ENCODE measurements at regions not wholly inside any gene's neighbourhood (a gene's known extent, or its start where the extent isn't known, plus 50 kb on each side); places are given as distances from the start of the nearest gene placed in this dataset.

DNA sequence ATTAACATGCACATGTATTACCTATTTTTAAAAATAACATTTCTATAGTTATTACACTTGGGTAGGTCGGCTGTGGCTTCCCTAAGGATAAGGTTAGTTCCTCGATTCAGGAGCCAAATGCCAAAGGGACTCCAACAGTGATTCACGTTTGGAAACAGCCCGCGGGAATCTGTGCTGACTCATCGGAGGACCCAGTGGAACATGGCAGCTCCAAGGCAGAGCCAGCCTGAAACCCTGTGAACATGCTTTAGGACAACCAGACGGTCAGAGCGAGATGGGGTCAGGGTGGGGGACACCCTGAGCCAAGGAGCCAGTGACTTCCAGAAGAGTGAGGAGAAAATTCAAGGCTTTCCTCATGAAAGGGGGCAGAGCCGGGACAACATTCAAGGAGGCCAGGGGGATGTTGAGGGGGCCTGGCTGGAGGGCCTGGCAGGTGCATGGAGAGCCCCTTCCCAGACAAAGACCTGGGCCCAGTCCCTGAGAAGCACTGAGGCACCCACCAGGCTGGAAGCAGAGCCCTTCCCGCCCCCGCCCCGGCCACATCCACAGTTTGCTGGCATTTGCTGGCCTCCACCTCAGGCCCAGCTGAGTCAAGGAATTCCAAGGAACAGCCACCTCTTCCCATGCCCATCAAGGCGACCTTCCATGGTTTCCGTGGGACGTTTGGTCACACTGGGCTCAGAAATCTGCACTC lies 133.2 kb downstream of the SNX5 start:
- ChIA-PET POLR2A (no interaction called here), CTCF (interaction anchor here (0.7 kb wide), 1 partner anchor 147 kb away, joined by 3 read pairs; no protein-coding TSS in a partner anchor)
- Histone ChIP-seq H3K36me3 (ENCODE audit: control insufficient read depth in 2 of 2, insufficient read depth in 1 of 2, low read length in 2 of 2) (no peaks in the 10 kb centered on the region), H3K4me1 (ENCODE audit: control insufficient read depth, insufficient read depth, low read length) (no peaks in the 10 kb centered on the region), H3K27ac (ENCODE audit: extremely low read depth, low read depth, low read length) (no peak overlapping the region), H3K4me3 (ENCODE audit: low read depth, low read length) (no peak overlapping the region), H3K9me3 (ENCODE audit: control insufficient read depth, insufficient read depth, low read depth, low read length) (no peaks in the 10 kb centered on the region)
- TF ChIP-seq ZNF660 (tag by site-specific recombination; IDR thresholded peaks at IDR 0.05) (no peak), ZNF112 (tag by site-specific recombination; IDR thresholded peaks at IDR 0.05) (no peak), ZNF248 (tag by site-specific recombination; IDR thresholded peaks at IDR 0.05) (no peak), GLI4 (tag by site-specific recombination; IDR thresholded peaks at IDR 0.05) (no peak)
- TF ChIP-seq, protein P1, sequence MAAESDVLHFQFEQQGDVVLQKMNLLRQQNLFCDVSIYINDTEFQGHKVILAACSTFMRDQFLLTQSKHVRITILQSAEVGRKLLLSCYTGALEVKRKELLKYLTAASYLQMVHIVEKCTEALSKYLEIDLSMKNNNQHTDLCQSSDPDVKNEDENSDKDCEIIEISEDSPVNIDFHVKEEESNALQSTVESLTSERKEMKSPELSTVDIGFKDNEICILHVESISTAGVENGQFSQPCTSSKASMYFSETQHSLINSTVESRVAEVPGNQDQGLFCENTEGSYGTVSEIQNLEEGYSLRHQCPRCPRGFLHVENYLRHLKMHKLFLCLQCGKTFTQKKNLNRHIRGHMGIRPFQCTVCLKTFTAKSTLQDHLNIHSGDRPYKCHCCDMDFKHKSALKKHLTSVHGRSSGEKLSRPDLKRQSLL (tag by site-specific recombination; IDR thresholded peaks at IDR 0.05): no peak
- TF ChIP-seq, protein P2, sequence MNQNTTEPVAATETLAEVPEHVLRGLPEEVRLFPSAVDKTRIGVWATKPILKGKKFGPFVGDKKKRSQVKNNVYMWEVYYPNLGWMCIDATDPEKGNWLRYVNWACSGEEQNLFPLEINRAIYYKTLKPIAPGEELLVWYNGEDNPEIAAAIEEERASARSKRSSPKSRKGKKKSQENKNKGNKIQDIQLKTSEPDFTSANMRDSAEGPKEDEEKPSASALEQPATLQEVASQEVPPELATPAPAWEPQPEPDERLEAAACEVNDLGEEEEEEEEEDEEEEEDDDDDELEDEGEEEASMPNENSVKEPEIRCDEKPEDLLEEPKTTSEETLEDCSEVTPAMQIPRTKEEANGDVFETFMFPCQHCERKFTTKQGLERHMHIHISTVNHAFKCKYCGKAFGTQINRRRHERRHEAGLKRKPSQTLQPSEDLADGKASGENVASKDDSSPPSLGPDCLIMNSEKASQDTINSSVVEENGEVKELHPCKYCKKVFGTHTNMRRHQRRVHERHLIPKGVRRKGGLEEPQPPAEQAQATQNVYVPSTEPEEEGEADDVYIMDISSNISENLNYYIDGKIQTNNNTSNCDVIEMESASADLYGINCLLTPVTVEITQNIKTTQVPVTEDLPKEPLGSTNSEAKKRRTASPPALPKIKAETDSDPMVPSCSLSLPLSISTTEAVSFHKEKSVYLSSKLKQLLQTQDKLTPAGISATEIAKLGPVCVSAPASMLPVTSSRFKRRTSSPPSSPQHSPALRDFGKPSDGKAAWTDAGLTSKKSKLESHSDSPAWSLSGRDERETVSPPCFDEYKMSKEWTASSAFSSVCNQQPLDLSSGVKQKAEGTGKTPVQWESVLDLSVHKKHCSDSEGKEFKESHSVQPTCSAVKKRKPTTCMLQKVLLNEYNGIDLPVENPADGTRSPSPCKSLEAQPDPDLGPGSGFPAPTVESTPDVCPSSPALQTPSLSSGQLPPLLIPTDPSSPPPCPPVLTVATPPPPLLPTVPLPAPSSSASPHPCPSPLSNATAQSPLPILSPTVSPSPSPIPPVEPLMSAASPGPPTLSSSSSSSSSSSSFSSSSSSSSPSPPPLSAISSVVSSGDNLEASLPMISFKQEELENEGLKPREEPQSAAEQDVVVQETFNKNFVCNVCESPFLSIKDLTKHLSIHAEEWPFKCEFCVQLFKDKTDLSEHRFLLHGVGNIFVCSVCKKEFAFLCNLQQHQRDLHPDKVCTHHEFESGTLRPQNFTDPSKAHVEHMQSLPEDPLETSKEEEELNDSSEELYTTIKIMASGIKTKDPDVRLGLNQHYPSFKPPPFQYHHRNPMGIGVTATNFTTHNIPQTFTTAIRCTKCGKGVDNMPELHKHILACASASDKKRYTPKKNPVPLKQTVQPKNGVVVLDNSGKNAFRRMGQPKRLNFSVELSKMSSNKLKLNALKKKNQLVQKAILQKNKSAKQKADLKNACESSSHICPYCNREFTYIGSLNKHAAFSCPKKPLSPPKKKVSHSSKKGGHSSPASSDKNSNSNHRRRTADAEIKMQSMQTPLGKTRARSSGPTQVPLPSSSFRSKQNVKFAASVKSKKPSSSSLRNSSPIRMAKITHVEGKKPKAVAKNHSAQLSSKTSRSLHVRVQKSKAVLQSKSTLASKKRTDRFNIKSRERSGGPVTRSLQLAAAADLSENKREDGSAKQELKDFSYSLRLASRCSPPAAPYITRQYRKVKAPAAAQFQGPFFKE (tag by site-specific recombination; IDR thresholded peaks at IDR 0.05; ENCODE audit: borderline replicate concordance): no peak
- TF ChIP-seq, protein P3, sequence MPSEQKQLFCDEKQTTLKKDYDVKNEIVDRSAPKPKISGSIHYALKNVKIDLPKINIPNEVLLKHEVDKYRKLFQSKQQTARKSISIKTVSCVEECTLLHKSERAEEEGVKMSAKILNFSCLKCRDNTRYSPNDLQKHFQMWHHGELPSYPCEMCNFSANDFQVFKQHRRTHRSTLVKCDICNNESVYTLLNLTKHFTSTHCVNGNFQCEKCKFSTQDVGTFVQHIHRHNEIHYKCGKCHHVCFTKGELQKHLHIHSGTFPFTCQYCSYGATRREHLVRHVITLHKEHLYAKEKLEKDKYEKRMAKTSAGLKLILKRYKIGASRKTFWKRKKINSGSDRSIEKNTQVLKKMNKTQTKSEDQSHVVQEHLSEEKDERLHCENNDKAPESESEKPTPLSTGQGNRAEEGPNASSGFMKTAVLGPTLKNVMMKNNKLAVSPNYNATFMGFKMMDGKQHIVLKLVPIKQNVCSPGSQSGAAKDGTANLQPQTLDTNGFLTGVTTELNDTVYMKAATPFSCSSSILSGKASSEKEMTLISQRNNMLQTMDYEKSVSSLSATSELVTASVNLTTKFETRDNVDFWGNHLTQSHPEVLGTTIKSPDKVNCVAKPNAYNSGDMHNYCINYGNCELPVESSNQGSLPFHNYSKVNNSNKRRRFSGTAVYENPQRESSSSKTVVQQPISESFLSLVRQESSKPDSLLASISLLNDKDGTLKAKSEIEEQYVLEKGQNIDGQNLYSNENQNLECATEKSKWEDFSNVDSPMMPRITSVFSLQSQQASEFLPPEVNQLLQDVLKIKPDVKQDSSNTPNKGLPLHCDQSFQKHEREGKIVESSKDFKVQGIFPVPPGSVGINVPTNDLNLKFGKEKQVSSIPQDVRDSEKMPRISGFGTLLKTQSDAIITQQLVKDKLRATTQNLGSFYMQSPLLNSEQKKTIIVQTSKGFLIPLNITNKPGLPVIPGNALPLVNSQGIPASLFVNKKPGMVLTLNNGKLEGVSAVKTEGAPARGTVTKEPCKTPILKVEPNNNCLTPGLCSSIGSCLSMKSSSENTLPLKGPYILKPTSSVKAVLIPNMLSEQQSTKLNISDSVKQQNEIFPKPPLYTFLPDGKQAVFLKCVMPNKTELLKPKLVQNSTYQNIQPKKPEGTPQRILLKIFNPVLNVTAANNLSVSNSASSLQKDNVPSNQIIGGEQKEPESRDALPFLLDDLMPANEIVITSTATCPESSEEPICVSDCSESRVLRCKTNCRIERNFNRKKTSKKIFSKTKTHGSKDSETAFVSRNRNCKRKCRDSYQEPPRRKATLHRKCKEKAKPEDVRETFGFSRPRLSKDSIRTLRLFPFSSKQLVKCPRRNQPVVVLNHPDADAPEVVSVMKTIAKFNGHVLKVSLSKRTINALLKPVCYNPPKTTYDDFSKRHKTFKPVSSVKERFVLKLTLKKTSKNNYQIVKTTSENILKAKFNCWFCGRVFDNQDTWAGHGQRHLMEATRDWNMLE (tag by site-specific recombination; conservative IDR thresholded peaks at IDR 0.05; ENCODE audit: low read depth): no peak

DNA sequence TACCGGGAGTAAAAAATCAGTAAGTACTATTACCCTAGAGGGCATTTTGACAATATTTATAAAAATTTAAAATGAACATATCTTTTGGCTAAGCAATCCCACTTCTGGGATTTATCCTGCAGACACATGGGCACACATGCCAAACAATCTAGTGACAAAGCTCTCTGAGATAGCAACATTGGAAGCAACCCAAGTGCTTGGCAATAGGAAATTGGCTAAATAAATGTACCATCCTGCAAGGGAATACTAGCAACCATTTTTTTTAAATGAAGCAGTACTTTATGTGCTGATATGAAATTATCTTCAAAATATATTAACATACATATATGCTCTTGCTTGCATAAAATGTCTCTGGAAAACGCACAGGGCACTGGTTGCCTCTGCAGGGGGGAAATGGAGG lies 133.8 kb downstream of the SNX5 start:
- Histone ChIP-seq H3K27ac (ENCODE audit: extremely low read depth, low read depth, low read length) (no peak overlapping the region), H3K36me3 (ENCODE audit: control insufficient read depth in 2 of 2, insufficient read depth in 1 of 2, low read length in 2 of 2) (no peaks in the 10 kb centered on the region), H3K9me3 (ENCODE audit: control insufficient read depth, insufficient read depth, low read depth, low read length) (no peaks in the 10 kb centered on the region), H3K4me1 (ENCODE audit: control insufficient read depth, insufficient read depth, low read length) (no peaks in the 10 kb centered on the region), H3K4me3 (ENCODE audit: low read depth, low read length) (no peak overlapping the region)
- TF ChIP-seq ZNF266 (tag by site-specific recombination; IDR thresholded peaks at IDR 0.05; ENCODE audit: low read depth) (no peak), ZNF600 (tag by site-specific recombination; IDR thresholded peaks at IDR 0.05) (no peak), RBAK (tag by site-specific recombination; IDR thresholded peaks at IDR 0.05) (no peak), ZSCAN23 (tag by site-specific recombination; IDR thresholded peaks at IDR 0.05) (no peak), ZNF776 (tag by site-specific recombination; IDR thresholded peaks at IDR 0.05; ENCODE audit: borderline replicate concordance) (no peak)
- TF ChIP-seq, protein P4, sequence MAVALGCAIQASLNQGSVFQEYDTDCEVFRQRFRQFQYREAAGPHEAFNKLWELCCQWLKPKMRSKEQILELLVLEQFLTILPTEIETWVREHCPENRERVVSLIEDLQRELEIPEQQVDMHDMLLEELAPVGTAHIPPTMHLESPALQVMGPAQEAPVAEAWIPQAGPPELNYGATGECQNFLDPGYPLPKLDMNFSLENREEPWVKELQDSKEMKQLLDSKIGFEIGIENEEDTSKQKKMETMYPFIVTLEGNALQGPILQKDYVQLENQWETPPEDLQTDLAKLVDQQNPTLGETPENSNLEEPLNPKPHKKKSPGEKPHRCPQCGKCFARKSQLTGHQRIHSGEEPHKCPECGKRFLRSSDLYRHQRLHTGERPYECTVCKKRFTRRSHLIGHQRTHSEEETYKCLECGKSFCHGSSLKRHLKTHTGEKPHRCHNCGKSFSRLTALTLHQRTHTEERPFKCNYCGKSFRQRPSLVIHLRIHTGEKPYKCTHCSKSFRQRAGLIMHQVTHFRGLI (tag by site-specific recombination; IDR thresholded peaks at IDR 0.05): no peak
- TF ChIP-seq, protein P5, sequence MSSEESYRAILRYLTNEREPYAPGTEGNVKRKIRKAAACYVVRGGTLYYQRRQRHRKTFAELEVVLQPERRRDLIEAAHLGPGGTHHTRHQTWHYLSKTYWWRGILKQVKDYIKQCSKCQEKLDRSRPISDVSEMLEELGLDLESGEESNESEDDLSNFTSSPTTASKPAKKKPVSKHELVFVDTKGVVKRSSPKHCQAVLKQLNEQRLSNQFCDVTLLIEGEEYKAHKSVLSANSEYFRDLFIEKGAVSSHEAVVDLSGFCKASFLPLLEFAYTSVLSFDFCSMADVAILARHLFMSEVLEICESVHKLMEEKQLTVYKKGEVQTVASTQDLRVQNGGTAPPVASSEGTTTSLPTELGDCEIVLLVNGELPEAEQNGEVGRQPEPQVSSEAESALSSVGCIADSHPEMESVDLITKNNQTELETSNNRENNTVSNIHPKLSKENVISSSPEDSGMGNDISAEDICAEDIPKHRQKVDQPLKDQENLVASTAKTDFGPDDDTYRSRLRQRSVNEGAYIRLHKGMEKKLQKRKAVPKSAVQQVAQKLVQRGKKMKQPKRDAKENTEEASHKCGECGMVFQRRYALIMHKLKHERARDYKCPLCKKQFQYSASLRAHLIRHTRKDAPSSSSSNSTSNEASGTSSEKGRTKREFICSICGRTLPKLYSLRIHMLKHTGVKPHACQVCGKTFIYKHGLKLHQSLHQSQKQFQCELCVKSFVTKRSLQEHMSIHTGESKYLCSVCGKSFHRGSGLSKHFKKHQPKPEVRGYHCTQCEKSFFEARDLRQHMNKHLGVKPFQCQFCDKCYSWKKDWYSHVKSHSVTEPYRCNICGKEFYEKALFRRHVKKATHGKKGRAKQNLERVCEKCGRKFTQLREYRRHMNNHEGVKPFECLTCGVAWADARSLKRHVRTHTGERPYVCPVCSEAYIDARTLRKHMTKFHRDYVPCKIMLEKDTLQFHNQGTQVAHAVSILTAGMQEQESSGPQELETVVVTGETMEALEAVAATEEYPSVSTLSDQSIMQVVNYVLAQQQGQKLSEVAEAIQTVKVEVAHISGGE (tag by site-specific recombination; conservative IDR thresholded peaks at IDR 0.05; ENCODE audit: low read depth): no peak
- ChIA-PET POLR2A (no interaction called here), CTCF (interaction anchor here (0.6 kb wide), 1 partner anchor 335 kb away, joined by 3 read pairs; no protein-coding TSS in a partner anchor)

Data from HEK293 (cell line).